ENCODE measurements at regions not wholly inside any gene's neighbourhood (a gene's known extent, or its start where the extent isn't known, plus 50 kb on each side); places are given as distances from the start of the nearest gene placed in this dataset.

DNA sequence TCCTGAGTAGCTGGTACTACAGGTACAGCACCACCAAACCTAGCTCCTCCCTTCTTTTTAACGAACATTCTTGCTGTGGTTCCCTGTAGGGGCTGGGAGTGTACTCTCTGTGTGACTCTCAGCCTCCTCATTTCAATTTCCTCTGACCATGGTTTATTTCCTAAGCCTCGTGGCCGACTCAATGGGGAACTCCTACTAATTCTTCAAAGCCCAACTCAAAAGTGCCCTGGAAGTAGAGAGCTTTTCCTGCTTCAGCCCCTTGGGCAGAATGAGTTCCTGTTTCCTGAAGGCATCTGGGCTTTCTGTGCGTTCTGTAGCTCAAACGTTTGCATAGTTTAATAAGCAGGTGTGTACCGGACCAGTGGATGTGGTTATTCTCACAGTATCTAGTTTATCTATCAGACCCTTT lies 70.9 kb upstream of the ACOT11 start:
- Histone ChIP-seq H3K4me1 (ENCODE audit: control insufficient read depth in 1 of 2, insufficient read depth in 1 of 2, low read depth in 1 of 2, low read length in 1 of 2) (peaks cover 4 to 6% of the 10 kb centered on the region in 2 experiments), H3K27ac (no peak overlapping the region), H3K4me3 (ENCODE audit: low read depth in 1 of 2, low read length in 1 of 2) (no peak overlapping the region)

DNA sequence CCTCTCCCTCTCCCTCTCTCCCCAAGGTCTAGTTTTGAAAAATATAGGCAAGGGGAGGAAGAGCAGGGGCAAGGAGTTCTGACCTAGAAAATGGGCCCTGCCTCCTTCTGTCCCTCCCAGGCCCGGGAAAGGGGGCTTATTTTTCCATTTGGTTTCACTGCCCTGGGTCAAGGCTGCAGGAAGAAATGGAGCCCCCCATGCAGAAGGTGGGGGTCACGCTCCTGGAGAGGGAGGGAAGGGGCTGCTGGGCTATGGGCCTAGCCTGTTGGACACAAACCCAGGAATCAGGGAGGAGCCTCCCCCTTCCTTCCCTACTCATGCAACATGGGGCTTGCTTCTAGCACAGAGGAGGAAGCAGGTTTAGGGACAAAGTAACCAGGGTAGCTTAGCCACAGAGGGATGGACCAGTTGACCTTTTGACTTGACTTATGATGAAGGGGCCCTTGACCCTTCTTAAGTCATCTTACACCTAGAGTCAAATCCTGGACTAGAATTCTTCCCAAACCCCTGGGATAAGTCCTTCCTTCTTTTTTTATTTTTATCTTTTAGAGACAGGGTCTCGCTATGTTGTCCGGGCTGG lies 70.4 kb upstream of the SSBP3 start:
- Histone ChIP-seq H3K36me3 (no peaks in the 10 kb centered on the region), H3K4me3 (ENCODE audit: low read depth in 1 of 2, low read length in 1 of 2) (no peak overlapping the region), H3K4me1 (ENCODE audit: control insufficient read depth in 1 of 2, insufficient read depth in 1 of 2, low read depth in 1 of 2, low read length in 1 of 2) (peaks cover 4 to 6% of the 10 kb centered on the region in 2 experiments), H3K27ac (no peak overlapping the region), H3K27me3 (peaks cover 72% of the 10 kb centered on the region), H3K9me3 (no peaks in the 10 kb centered on the region)
- TF ChIP-seq, protein P1, sequence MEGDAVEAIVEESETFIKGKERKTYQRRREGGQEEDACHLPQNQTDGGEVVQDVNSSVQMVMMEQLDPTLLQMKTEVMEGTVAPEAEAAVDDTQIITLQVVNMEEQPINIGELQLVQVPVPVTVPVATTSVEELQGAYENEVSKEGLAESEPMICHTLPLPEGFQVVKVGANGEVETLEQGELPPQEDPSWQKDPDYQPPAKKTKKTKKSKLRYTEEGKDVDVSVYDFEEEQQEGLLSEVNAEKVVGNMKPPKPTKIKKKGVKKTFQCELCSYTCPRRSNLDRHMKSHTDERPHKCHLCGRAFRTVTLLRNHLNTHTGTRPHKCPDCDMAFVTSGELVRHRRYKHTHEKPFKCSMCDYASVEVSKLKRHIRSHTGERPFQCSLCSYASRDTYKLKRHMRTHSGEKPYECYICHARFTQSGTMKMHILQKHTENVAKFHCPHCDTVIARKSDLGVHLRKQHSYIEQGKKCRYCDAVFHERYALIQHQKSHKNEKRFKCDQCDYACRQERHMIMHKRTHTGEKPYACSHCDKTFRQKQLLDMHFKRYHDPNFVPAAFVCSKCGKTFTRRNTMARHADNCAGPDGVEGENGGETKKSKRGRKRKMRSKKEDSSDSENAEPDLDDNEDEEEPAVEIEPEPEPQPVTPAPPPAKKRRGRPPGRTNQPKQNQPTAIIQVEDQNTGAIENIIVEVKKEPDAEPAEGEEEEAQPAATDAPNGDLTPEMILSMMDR (IDR thresholded peaks at IDR 0.05) = no peak

More for the DNA sequence above, 70.9 kb upstream of the ACOT11 start:
- H3K9me3 ChIP-seq = no peaks in the 10 kb centered on the region
- TF ChIP-seq, protein P1 (IDR thresholded peaks at IDR 0.05) = no peak
- H3K36me3 ChIP-seq = no peaks in the 10 kb centered on the region
- peaks cover 72% of the 10 kb centered on the region for H3K27me3 ChIP-seq

DNA sequence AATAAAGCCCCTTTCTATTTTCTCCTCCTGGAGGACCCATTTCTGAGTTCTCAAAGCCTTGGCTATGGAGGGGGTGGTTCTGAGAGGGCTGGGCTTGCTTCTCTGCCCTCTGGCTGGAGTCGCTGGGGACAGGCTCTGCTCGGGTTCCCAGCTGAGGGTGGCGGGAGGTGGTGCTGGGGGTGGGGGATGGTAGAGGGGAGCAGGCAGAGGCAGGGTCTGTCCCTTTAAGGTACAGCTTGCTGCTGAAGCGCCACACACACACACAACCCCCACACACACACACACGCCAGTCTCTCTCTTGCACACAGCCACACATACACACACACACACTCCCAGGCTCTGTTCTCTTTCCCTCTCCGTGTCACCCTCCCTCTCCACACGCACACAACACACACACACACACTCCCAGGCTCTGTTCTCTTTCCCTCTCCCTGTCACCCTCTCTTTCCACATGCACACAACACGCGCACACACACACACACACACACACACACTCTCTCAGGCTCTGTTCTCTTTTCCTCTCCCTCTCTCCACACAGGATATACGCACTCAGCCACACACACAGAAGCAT lies 69.8 kb upstream of the SSBP3 start:
- TF ChIP-seq, protein P1 (IDR thresholded peaks at IDR 0.05) = no peak
- Histone ChIP-seq H3K27me3 (peaks cover 72% of the 10 kb centered on the region), H3K36me3 (no peaks in the 10 kb centered on the region), H3K9me3 (no peaks in the 10 kb centered on the region), H3K4me1 (ENCODE audit: control insufficient read depth in 1 of 2, insufficient read depth in 1 of 2, low read depth in 1 of 2, low read length in 1 of 2) (peaks cover 4 to 6% of the 10 kb centered on the region in 2 experiments), H3K27ac (no peak overlapping the region), H3K4me3 (ENCODE audit: low read depth in 1 of 2, low read length in 1 of 2) (no peak overlapping the region)

DNA sequence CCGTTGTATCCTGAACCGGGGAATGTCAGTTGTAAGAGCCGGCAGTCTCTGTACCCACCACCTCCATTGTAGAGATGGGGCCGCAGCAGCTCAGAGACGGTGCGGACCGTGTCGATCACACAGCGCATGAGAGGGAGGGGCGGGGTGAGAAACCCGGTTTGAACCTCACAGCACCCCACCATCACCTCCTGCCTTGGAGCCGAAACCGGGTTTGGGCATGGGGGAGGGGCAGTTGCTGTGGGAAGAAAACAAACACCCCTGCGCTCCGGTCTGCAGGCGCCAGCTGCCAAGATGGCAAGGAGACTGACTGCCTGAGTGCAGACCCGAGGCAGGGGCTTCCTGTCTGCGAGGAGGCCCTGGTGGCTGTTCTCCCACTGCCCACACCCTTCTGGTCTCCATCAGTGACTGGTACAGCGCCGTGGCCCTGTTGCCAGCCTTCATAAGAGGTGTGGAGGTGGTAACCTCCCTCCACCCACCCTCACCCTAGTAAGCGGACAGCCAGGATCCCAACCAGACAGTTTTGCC lies 69.2 kb upstream of the SSBP3 start:
- peaks cover 72% of the 10 kb centered on the region for H3K27me3 ChIP-seq
- H3K27ac ChIP-seq = no peak overlapping the region
- TF ChIP-seq, protein P1 (IDR thresholded peaks at IDR 0.05) = no peak
- H3K36me3 ChIP-seq = no peaks in the 10 kb centered on the region
- H3K4me3 ChIP-seq (ENCODE audit: low read depth in 1 of 2, low read length in 1 of 2) = no peak overlapping the region
- peaks cover 4 to 6% of the 10 kb centered on the region in 2 experiments for H3K4me1 ChIP-seq (ENCODE audit: control insufficient read depth in 1 of 2, insufficient read depth in 1 of 2, low read depth in 1 of 2, low read length in 1 of 2)
- no peaks in the 10 kb centered on the region for H3K9me3 ChIP-seq

DNA sequence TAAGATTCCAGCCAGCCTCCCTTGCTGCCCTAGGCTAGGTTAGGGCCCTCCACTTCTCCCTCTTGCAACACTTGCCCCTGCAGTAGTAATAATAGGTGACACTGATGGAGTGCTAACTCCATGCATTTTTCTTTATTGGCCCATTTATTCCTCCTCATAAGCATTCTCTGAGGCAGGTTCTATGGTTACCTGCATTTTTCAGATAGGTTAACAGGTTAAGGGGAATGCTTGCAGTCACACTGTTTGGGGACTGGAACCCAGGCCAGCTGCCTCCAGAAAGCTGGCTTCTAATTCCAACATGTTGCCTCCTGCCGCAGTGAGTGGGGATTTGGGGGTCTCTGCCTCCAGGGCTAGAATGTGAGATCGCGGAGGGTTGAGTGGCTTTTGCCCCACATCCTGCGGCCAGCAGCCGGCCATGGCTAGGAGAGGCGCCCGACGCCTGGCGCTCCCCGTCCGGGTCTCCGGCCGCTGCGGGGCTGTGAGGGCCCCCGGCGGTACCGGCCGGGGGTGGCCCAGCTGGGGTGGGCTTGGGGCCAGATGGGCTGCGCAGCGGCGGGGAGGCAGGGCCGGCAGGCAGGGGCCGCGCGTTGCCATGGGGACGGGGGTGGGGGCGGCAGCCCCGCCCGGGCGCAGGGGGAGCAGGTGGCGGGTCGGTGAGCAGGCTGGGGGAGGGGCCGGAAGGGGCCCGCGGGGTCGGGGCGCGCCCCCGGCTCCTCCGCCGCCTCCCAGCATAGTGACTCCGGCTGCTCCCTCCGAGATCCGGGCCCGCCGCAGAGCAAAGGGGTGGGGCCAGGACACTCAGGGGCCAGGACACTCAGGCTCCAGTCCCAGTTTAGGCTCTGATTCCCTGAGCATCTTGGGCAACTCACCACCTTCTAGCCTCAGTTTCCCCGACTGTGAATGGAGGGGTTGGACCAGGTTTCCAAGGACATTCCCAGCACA lies 68.4 kb upstream of the SSBP3 start:
- peaks cover 72% of the 10 kb centered on the region for H3K27me3 ChIP-seq
- no peaks in the 10 kb centered on the region for H3K36me3 ChIP-seq
- H3K4me1 ChIP-seq (ENCODE audit: control insufficient read depth in 1 of 2, insufficient read depth in 1 of 2, low read depth in 1 of 2, low read length in 1 of 2) = peaks cover 4 to 6% of the 10 kb centered on the region in 2 experiments
- TF ChIP-seq, protein P1 (IDR thresholded peaks at IDR 0.05) = no peak
- H3K27ac ChIP-seq = no peak overlapping the region
- H3K4me3 ChIP-seq (ENCODE audit: low read depth in 1 of 2, low read length in 1 of 2) = no peak overlapping the region
- no peaks in the 10 kb centered on the region for H3K9me3 ChIP-seq
